ENCODE measurements at regions not wholly inside any gene's neighbourhood (a gene's known extent, or its start where the extent isn't known, plus 50 kb on each side); places are given as distances from the start of the nearest gene placed in this dataset.
"Not testable (repeated sequence)": the region's sequence is repeated elsewhere in the genome, so short reads cannot be mapped to it uniquely, and the experiment has no call there.

- H3K18ac ChIP-seq (ENCODE audit: low read depth in 1 of 2, low read length in 2 of 2); H2BK15ac ChIP-seq (ENCODE audit: low read depth, poor library complexity, severe bottlenecking); H3K4me2 ChIP-seq (ENCODE audit: low read length, poor library complexity, severe bottlenecking); H3K4me1 ChIP-seq (ENCODE audit: control insufficient read depth, insufficient read depth, low read depth, low read length); H3K4me3 ChIP-seq (ENCODE audit: insufficient read depth in 1 of 2, low read depth in 1 of 2, low read length in 2 of 2); H2AFZ ChIP-seq (ENCODE audit: low read depth, low read length); H3K9me3 ChIP-seq (ENCODE audit: control insufficient read depth, low read length); H4K8ac ChIP-seq (ENCODE audit: low read length); H3K79me1 ChIP-seq (replicated peaks; ENCODE audit: low read length, poor library complexity, severe bottlenecking); H3K14ac ChIP-seq (ENCODE audit: low read length in 2 of 2); H3K27ac ChIP-seq (ENCODE audit: low read length, poor library complexity, severe bottlenecking); H3K23ac ChIP-seq (ENCODE audit: low read length in 2 of 2); H2BK12ac ChIP-seq (ENCODE audit: low read length in 2 of 2); H2BK5ac ChIP-seq (ENCODE audit: low read depth, low read length, poor library complexity, severe bottlenecking); DNase-seq; H3K9ac ChIP-seq (ENCODE audit: low read length); H2AK5ac ChIP-seq (ENCODE audit: low read length, severe bottlenecking); H3K36me3 ChIP-seq (ENCODE audit: control insufficient read depth in 1 of 2, insufficient read depth in 2 of 2, low read depth in 1 of 2, low read length in 2 of 2); H3K27me3 ChIP-seq (ENCODE audit: control insufficient read depth in 1 of 2, insufficient read depth in 1 of 2, low read length in 2 of 2); H4K91ac ChIP-seq (ENCODE audit: low read length); H3K4ac ChIP-seq (ENCODE audit: low read depth in 1 of 2, low read length in 2 of 2); H2BK120ac ChIP-seq (ENCODE audit: low read depth, low read length): not testable (repeated sequence)
- 74% methylated on average over 2 of the region's 2 CpGs for WGBS
Observed at GRCh38 chr16:21373454-21373853, 95.4 kb upstream of the CRYM start.

- not testable (repeated sequence) for H4K91ac ChIP-seq (ENCODE audit: low read length); H3K4me3 ChIP-seq (ENCODE audit: insufficient read depth in 1 of 2, low read depth in 1 of 2, low read length in 2 of 2); H2BK5ac ChIP-seq (ENCODE audit: low read depth, low read length, poor library complexity, severe bottlenecking); H3K27ac ChIP-seq (ENCODE audit: low read length, poor library complexity, severe bottlenecking); H2AFZ ChIP-seq (ENCODE audit: low read depth, low read length); H3K9ac ChIP-seq (ENCODE audit: low read length); H3K4me2 ChIP-seq (ENCODE audit: low read length, poor library complexity, severe bottlenecking); H2BK120ac ChIP-seq (ENCODE audit: low read depth, low read length); H3K4ac ChIP-seq (ENCODE audit: low read depth in 1 of 2, low read length in 2 of 2); H2BK12ac ChIP-seq (ENCODE audit: low read length in 2 of 2); H2AK5ac ChIP-seq (ENCODE audit: low read length, severe bottlenecking); H3K14ac ChIP-seq (ENCODE audit: low read length in 2 of 2); H3K23ac ChIP-seq (ENCODE audit: low read length in 2 of 2); H4K8ac ChIP-seq (ENCODE audit: low read length); H2BK15ac ChIP-seq (ENCODE audit: low read depth, poor library complexity, severe bottlenecking); H3K36me3 ChIP-seq (ENCODE audit: control insufficient read depth in 1 of 2, insufficient read depth in 2 of 2, low read depth in 1 of 2, low read length in 2 of 2); H3K9me3 ChIP-seq (ENCODE audit: control insufficient read depth, low read length); DNase-seq; H3K27me3 ChIP-seq (ENCODE audit: control insufficient read depth in 1 of 2, insufficient read depth in 1 of 2, low read length in 2 of 2); H3K4me1 ChIP-seq (ENCODE audit: control insufficient read depth, insufficient read depth, low read depth, low read length); H3K18ac ChIP-seq (ENCODE audit: low read depth in 1 of 2, low read length in 2 of 2); H3K79me1 ChIP-seq (replicated peaks; ENCODE audit: low read length, poor library complexity, severe bottlenecking)
- no CpG with 5 or more reads among the region's 7 CpGs for WGBS
Observed at GRCh38 chr16:21372862-21373261, 94.8 kb upstream of the CRYM start.

- H3K4me1 ChIP-seq (ENCODE audit: control insufficient read depth, insufficient read depth, low read depth, low read length); H3K9me3 ChIP-seq (ENCODE audit: control insufficient read depth, low read length); H4K91ac ChIP-seq (ENCODE audit: low read length); H3K4me3 ChIP-seq (ENCODE audit: insufficient read depth in 1 of 2, low read depth in 1 of 2, low read length in 2 of 2); H2BK12ac ChIP-seq (ENCODE audit: low read length in 2 of 2); H3K14ac ChIP-seq (ENCODE audit: low read length in 2 of 2); H3K18ac ChIP-seq (ENCODE audit: low read depth in 1 of 2, low read length in 2 of 2); H3K23ac ChIP-seq (ENCODE audit: low read length in 2 of 2); H4K8ac ChIP-seq (ENCODE audit: low read length); H2AK5ac ChIP-seq (ENCODE audit: low read length, severe bottlenecking); H3K36me3 ChIP-seq (ENCODE audit: control insufficient read depth in 1 of 2, insufficient read depth in 2 of 2, low read depth in 1 of 2, low read length in 2 of 2); H2AFZ ChIP-seq (ENCODE audit: low read depth, low read length); H3K4me2 ChIP-seq (ENCODE audit: low read length, poor library complexity, severe bottlenecking); H3K79me1 ChIP-seq (replicated peaks; ENCODE audit: low read length, poor library complexity, severe bottlenecking); H3K9ac ChIP-seq (ENCODE audit: low read length); DNase-seq; H2BK120ac ChIP-seq (ENCODE audit: low read depth, low read length); H3K27me3 ChIP-seq (ENCODE audit: control insufficient read depth in 1 of 2, insufficient read depth in 1 of 2, low read length in 2 of 2); H3K4ac ChIP-seq (ENCODE audit: low read depth in 1 of 2, low read length in 2 of 2); H2BK5ac ChIP-seq (ENCODE audit: low read depth, low read length, poor library complexity, severe bottlenecking); H2BK15ac ChIP-seq (ENCODE audit: low read depth, poor library complexity, severe bottlenecking); H3K27ac ChIP-seq (ENCODE audit: low read length, poor library complexity, severe bottlenecking): not testable (repeated sequence)
- WGBS = 79% methylated on average over 10 of the region's 18 CpGs
Observed at GRCh38 chr16:21372162-21372835, 94.2 kb upstream of the CRYM start.

GRCh38 chr16:21370791-21371190 lies 92.7 kb upstream of the CRYM start:
- not testable (repeated sequence) for H3K4ac ChIP-seq (ENCODE audit: low read depth in 1 of 2, low read length in 2 of 2); H4K8ac ChIP-seq (ENCODE audit: low read length); H3K18ac ChIP-seq (ENCODE audit: low read depth in 1 of 2, low read length in 2 of 2); H2BK5ac ChIP-seq (ENCODE audit: low read depth, low read length, poor library complexity, severe bottlenecking); H3K23ac ChIP-seq (ENCODE audit: low read length in 2 of 2); H3K9ac ChIP-seq (ENCODE audit: low read length); H2BK12ac ChIP-seq (ENCODE audit: low read length in 2 of 2); H2BK15ac ChIP-seq (ENCODE audit: low read depth, poor library complexity, severe bottlenecking); H3K4me1 ChIP-seq (ENCODE audit: control insufficient read depth, insufficient read depth, low read depth, low read length); H3K4me3 ChIP-seq (ENCODE audit: insufficient read depth in 1 of 2, low read depth in 1 of 2, low read length in 2 of 2); H3K9me3 ChIP-seq (ENCODE audit: control insufficient read depth, low read length); H3K27ac ChIP-seq (ENCODE audit: low read length, poor library complexity, severe bottlenecking); H2AK5ac ChIP-seq (ENCODE audit: low read length, severe bottlenecking); H3K36me3 ChIP-seq (ENCODE audit: control insufficient read depth in 1 of 2, insufficient read depth in 2 of 2, low read depth in 1 of 2, low read length in 2 of 2); H3K79me1 ChIP-seq (replicated peaks; ENCODE audit: low read length, poor library complexity, severe bottlenecking); H2BK120ac ChIP-seq (ENCODE audit: low read depth, low read length); H2AFZ ChIP-seq (ENCODE audit: low read depth, low read length); DNase-seq; H3K14ac ChIP-seq (ENCODE audit: low read length in 2 of 2); H4K91ac ChIP-seq (ENCODE audit: low read length); H3K27me3 ChIP-seq (ENCODE audit: control insufficient read depth in 1 of 2, insufficient read depth in 1 of 2, low read length in 2 of 2); H3K4me2 ChIP-seq (ENCODE audit: low read length, poor library complexity, severe bottlenecking)
- WGBS = 95% methylated on average over 4 of the region's 5 CpGs

All from mesenchymal stem cell (in vitro differentiated cells and primary cell).